GM12878 (cell line): ENCODE measurements at regions not wholly inside any gene's neighbourhood (a gene's known extent, or its start where the extent isn't known, plus 50 kb on each side); places are given as distances from the start of the nearest gene placed in this dataset.

Experiments
- ATAC-seq: fragments of 200-7000 bp; cut with Tn5 transposase; 3 replicates; pipeline ENCODE4 v1.9.1; 2020; ENCODE audit warnings: mild to moderate bottlenecking, moderate library complexity
- BruUV-seq: library from RNA; stranded (reverse); fragments of 400-500 nt; replicated peaks from 2 replicates; lab custom pipeline; 2021; lab: Mats Ljungman, UMichigan
- CTCF ChIA-PET: fragments of 300-600 bp; sonication (Branson Sonifier 250); formaldehyde crosslinking; extraction: SDS; loops from one replicate; lab custom pipeline; 2021; ENCODE audit warnings: inconsistent platforms; lab: Yijun Ruan, JAX
- POLR2A ChIA-PET: fragments of 350-600 bp; formaldehyde crosslinking; extraction: SDS; loops from one replicate; lab custom pipeline; 2021; ENCODE audit warnings: inconsistent platforms; lab: Charles Lee
- RAD21 ChIA-PET: fragments of 300-600 bp; sonication (Branson Sonifier 250); formaldehyde crosslinking; loops from one replicate; lab custom pipeline; 2023; ENCODE audit warnings: antibody characterized with exemption; ENCODE audit not compliant: unreplicated experiment; lab: Charles Lee
- SMC1A ChIA-PET: fragments of 300-600 bp; sonication (Branson Sonifier 250); formaldehyde crosslinking; loops from one replicate; lab custom pipeline; 2023; ENCODE audit not compliant: unreplicated experiment, uncharacterized antibody; lab: Charles Lee
- DNase-seq: peaks from one replicate; pipeline ENCODE4 v3.0.0-alpha.2; 2011; ENCODE audit warnings: low read depth, low spot score
- FAIRE-seq: peaks from 3 replicates; lab custom pipeline; 2011; peaks lifted over from hg19 to GRCh38; lab: Jason Lieb, UNC
- H2AFZ ChIP-seq: 2 replicates; pipeline ENCODE4 v1.6.0; 2011; ENCODE audit warnings: low read depth, low read length, control low read depth; ENCODE audit not compliant: control insufficient read depth
- H3K27ac ChIP-seq: 2 replicates; pipeline ENCODE4 v1.5.1; 2011; ENCODE audit warnings: control low read depth; ENCODE audit not compliant: control insufficient read depth, insufficient read depth
- H3K27me3 ChIP-seq, 2 experiments: replicated peaks in 1 of 2; 2 replicates each; pipeline versions ENCODE4 v1.6.0 to v1.6.1; 2011; ENCODE audit warnings: low read length in 1 of 2; ENCODE audit not compliant: control insufficient read depth in 2 of 2, insufficient read depth in 2 of 2
- H3K36me3 ChIP-seq, 2 experiments: 2 replicates each; pipeline ENCODE4 v1.5.1; 2011; ENCODE audit warnings: low read length in 1 of 2; ENCODE audit not compliant: control insufficient read depth in 2 of 2, insufficient read depth in 2 of 2
- H3K4me1 ChIP-seq: 2 replicates; pipeline ENCODE4 v1.6.1; 2011; ENCODE audit warnings: mild to moderate bottlenecking, low read length, moderate library complexity, mixed read lengths; ENCODE audit not compliant: control insufficient read depth, insufficient read depth
- H3K4me2 ChIP-seq: 2 replicates; pipeline ENCODE4 v1.6.0; 2011; ENCODE audit warnings: control low read depth; ENCODE audit not compliant: control insufficient read depth, insufficient read depth
- H3K4me3 ChIP-seq: fragments of 200-600 bp; sonication (generic); 2 replicates; pipeline ENCODE4 v1.5.1; 2016
- H3K79me2 ChIP-seq: 2 replicates; pipeline ENCODE4 v1.6.0; 2011; ENCODE audit warnings: low read length; ENCODE audit not compliant: control insufficient read depth, insufficient read depth
- H3K9ac ChIP-seq: 2 replicates; pipeline ENCODE4 v1.8.0; 2011; ENCODE audit warnings: low read length, control low read depth, mixed read lengths; ENCODE audit not compliant: control insufficient read depth, insufficient read depth
- H3K9me3 ChIP-seq: replicated peaks from 3 replicates; pipeline ENCODE4 v1.5.1; 2011; ENCODE audit warnings: mild to moderate bottlenecking, low read length; ENCODE audit not compliant: control insufficient read depth, insufficient read depth
- H4K20me1 ChIP-seq: 2 replicates; pipeline ENCODE4 v1.6.0; 2011; ENCODE audit not compliant: control insufficient read depth, insufficient read depth
- CEBPZ ChIP-seq: fragments of 150-350 bp; IDR thresholded peaks from 2 replicates; pipeline ENCODE4 v1.6.1; 2016; ENCODE audit warnings: low read depth, low read length
- CHD4 ChIP-seq: fragments of 200-600 bp; sonication (generic); IDR thresholded peaks from 2 replicates; pipeline ENCODE4 v1.6.1; 2016; ENCODE audit warnings: mild to moderate bottlenecking
- CREB1 ChIP-seq: IDR thresholded peaks from 2 replicates; pipeline ENCODE4 v1.6.1; 2012; ENCODE audit warnings: low read depth, mild to moderate bottlenecking, inconsistent platforms
- ELK1 ChIP-seq: IDR thresholded peaks from 2 replicates; pipeline ENCODE4 v1.6.1; 2012; ENCODE audit warnings: low read depth, low read length, improper control_type of control experiment
- HDAC6 ChIP-seq: fragments of 200-600 bp; sonication (generic); IDR thresholded peaks from one replicate; pipeline ENCODE4 v1.8.0; 2017; ENCODE audit warnings: antibody characterized with exemption; ENCODE audit not compliant: unreplicated experiment
- KAT2A ChIP-seq: conservative IDR thresholded peaks from 2 replicates; pipeline ENCODE4 v1.6.1; 2011; ENCODE audit warnings: low read depth, low read length; ENCODE audit not compliant: control insufficient read depth
- PRDM15 ChIP-seq: fragments of 450-650 bp; formaldehyde crosslinking; IDR thresholded peaks from 2 replicates; pipeline ENCODE4 v1.4.0; 2020; ENCODE audit warnings: mild to moderate bottlenecking, moderate library complexity
- RBBP5 ChIP-seq: fragments of 200-600 bp; sonication (generic); conservative IDR thresholded peaks from 2 replicates; pipeline ENCODE4 v1.6.1; 2016
- RELA ChIP-seq: fragments of 450-650 bp; IDR thresholded peaks from 2 replicates; pipeline ENCODE4 v1.8.0; 2014; ENCODE audit warnings: borderline replicate concordance; ENCODE audit not compliant: partially characterized antibody
- RFX5 ChIP-seq: IDR thresholded peaks from 2 replicates; pipeline ENCODE4 v1.6.1; 2011; ENCODE audit warnings: low read depth, low read length, improper control_type of control experiment
- SIN3A ChIP-seq: IDR thresholded peaks from 2 replicates; pipeline ENCODE4 v1.6.1; 2012; ENCODE audit warnings: low read depth, low read length, improper control_type of control experiment
- SP1 ChIP-seq: IDR thresholded peaks from one replicate; pipeline ENCODE4 v1.6.1; 2011; ENCODE audit warnings: low read depth, low read length
- STAT1 ChIP-seq: fragments of 450-650 bp; conservative IDR thresholded peaks from 2 replicates; pipeline ENCODE4 v1.6.1; 2014; ENCODE audit warnings: antibody characterized with exemption, mild to moderate bottlenecking
- WGBS: methylation state at CpG from one replicate; pipeline ENCODE4 v1.1.6; 2016; ENCODE audit warnings: low lambda C conversion rate; ENCODE audit not compliant: insufficient replicate concordance, insufficient coverage; ENCODE audit errors: missing lambda C conversion rate; 5-methylcytosine and 5-hydroxymethylcytosine counted together
- in situ Hi-C: fragments of 300-500 bp; cut with MboI; formaldehyde crosslinking; loops from 9 replicates; pipeline ENCODE4 v1.14.3; 2018; ENCODE audit warnings: mixed read lengths
- intact Hi-C: fragments of 100-400 bp; cut with micrococcal nuclease; formaldehyde crosslinking; loops from one replicate; pipeline ENCODE4 v1.14.2; 2022; ENCODE audit not compliant: unreplicated experiment

- no peak for TF ChIP-seq KAT2A
- no peak for TF ChIP-seq RBBP5
- TF ChIP-seq, all 136 proteins: peak for 0
Observed at GRCh38 chr6:169048865-169049205, 204.8 kb downstream of the THBS2 start (continued).

- RAD21 ChIA-PET = no interaction called here
- POLR2A ChIA-PET = no interaction called here
- CTCF ChIA-PET = no interaction called here
Observed at GRCh38 chr6:169048185-169048864, 205.3 kb downstream of the THBS2 start.

More at GRCh38 chr6:169048185-169048864, 205.3 kb downstream of the THBS2 start:
- TF ChIP-seq HDAC6 = no peak
- no peak for TF ChIP-seq CHD4
- no peak for TF ChIP-seq PRDM15 (CRISPR knock-in tag)
- no peak for TF ChIP-seq SP1
- TF ChIP-seq CEBPZ = no peak
- TF ChIP-seq RELA = no peak
- TF ChIP-seq ELK1 = no peak
- TF ChIP-seq RFX5 = no peak
- no peak for TF ChIP-seq STAT1
- TF ChIP-seq RBBP5 = no peak
- TF ChIP-seq CREB1 = no peak
- TF ChIP-seq SIN3A = no peak
- H4K20me1 ChIP-seq = no peaks in the 10 kb centered on the region
- FAIRE-seq (no peak), ATAC-seq (no peak), DNase-seq (no peak)
- no peak overlapping the region for H3K4me3 ChIP-seq
- intact Hi-C loops = no loop called here
- no peak overlapping the region for H3K9ac ChIP-seq
- no peak overlapping the region for H2AFZ ChIP-seq
- H3K9me3 ChIP-seq = no peaks in the 10 kb centered on the region
- no peaks in the 10 kb centered on the region for H3K79me2 ChIP-seq
- BruUV-seq = no TSS peak
- SMC1A ChIA-PET = no interaction called here
- no peaks in the 10 kb centered on the region for H3K36me3 ChIP-seq
- H3K4me1 ChIP-seq = no peaks in the 10 kb centered on the region
- no peak overlapping the region for H3K4me2 ChIP-seq
- in situ Hi-C loops = no loop called here
- no peaks in the 10 kb centered on the region for H3K27me3 ChIP-seq
- WGBS = 78% methylated on average over 18 of the region's 18 CpGs
- no peak overlapping the region for H3K27ac ChIP-seq
